ENCODE measurements at regions not wholly inside any gene's neighbourhood (a gene's known extent, or its start where the extent isn't known, plus 50 kb on each side); places are given as distances from the start of the nearest gene placed in this dataset.

GRCh38 chr12:111181143-111181726 is 187.7 kb downstream of the PHETA1 start:
- H3K27me3 ChIP-seq (ENCODE audit: insufficient read depth, low read length), result no peaks in the 10 kb centered on the region
- H3K4me1 ChIP-seq (ENCODE audit: insufficient read depth, low read length), result no peaks in the 10 kb centered on the region
- H3K27ac ChIP-seq (ENCODE audit: low read depth, low read length), result no peak overlapping the region
- 96% methylated on average over 18 of the region's 18 CpGs for WGBS
- H3K36me3 ChIP-seq (ENCODE audit: insufficient read depth, low read length), result no peaks in the 10 kb centered on the region
- no peaks in the 10 kb centered on the region for H3K9me3 ChIP-seq (ENCODE audit: insufficient read depth, low read depth, low read length)
- no peak overlapping the region for H3K9ac ChIP-seq (ENCODE audit: low read depth, low read length)
- no peak overlapping the region for H3K4me3 ChIP-seq (ENCODE audit: low read length)

GRCh38 chr12:111180426-111181142 is 188.3 kb downstream of the PHETA1 start:
- WGBS, result 96% methylated on average over 17 of the region's 19 CpGs
- H3K4me3 ChIP-seq (ENCODE audit: low read length), result no peak overlapping the region
- H3K36me3 ChIP-seq (ENCODE audit: insufficient read depth, low read length), result no peaks in the 10 kb centered on the region
- no peak overlapping the region for H3K27ac ChIP-seq (ENCODE audit: low read depth, low read length)
- no peaks in the 10 kb centered on the region for H3K27me3 ChIP-seq (ENCODE audit: insufficient read depth, low read length)
- H3K9ac ChIP-seq (ENCODE audit: low read depth, low read length), result no peak overlapping the region
- no peaks in the 10 kb centered on the region for H3K4me1 ChIP-seq (ENCODE audit: insufficient read depth, low read length)
- no peaks in the 10 kb centered on the region for H3K9me3 ChIP-seq (ENCODE audit: insufficient read depth, low read depth, low read length)

GRCh38 chr12:111178181-111179081 is 190.5 kb downstream of the PHETA1 start:
- Histone ChIP-seq H3K27ac (ENCODE audit: low read depth, low read length) (no peak overlapping the region), H3K9me3 (ENCODE audit: insufficient read depth, low read depth, low read length) (no peaks in the 10 kb centered on the region), H3K4me1 (ENCODE audit: insufficient read depth, low read length) (no peaks in the 10 kb centered on the region), H3K36me3 (ENCODE audit: insufficient read depth, low read length) (no peaks in the 10 kb centered on the region), H3K27me3 (ENCODE audit: insufficient read depth, low read length) (no peaks in the 10 kb centered on the region), H3K4me3 (ENCODE audit: low read length) (no peak overlapping the region), H3K9ac (ENCODE audit: low read depth, low read length) (no peak overlapping the region)
- WGBS, result 88% methylated on average over 18 of the region's 18 CpGs

- WGBS, result 95% methylated on average over 9 of the region's 10 CpGs
- H3K9ac ChIP-seq (ENCODE audit: low read depth, low read length), result no peak overlapping the region
- no peaks in the 10 kb centered on the region for H3K27me3 ChIP-seq (ENCODE audit: insufficient read depth, low read length)
- no peak overlapping the region for H3K4me3 ChIP-seq (ENCODE audit: low read length)
- no peaks in the 10 kb centered on the region for H3K36me3 ChIP-seq (ENCODE audit: insufficient read depth, low read length)
- H3K27ac ChIP-seq (ENCODE audit: low read depth, low read length), result no peak overlapping the region
- no peaks in the 10 kb centered on the region for H3K9me3 ChIP-seq (ENCODE audit: insufficient read depth, low read depth, low read length)
- H3K4me1 ChIP-seq (ENCODE audit: insufficient read depth, low read length), result no peaks in the 10 kb centered on the region
Observed at GRCh38 chr12:111175396-111176094, 193.3 kb downstream of the PHETA1 start.

GRCh38 chr12:111174961-111175345 is 193.9 kb downstream of the PHETA1 start:
- no peaks in the 10 kb centered on the region for H3K36me3 ChIP-seq (ENCODE audit: insufficient read depth, low read length)
- H3K4me3 ChIP-seq (ENCODE audit: low read length), result no peak overlapping the region
- 87% methylated on average over 3 of the region's 3 CpGs for WGBS
- no peak overlapping the region for H3K27ac ChIP-seq (ENCODE audit: low read depth, low read length)
- no peaks in the 10 kb centered on the region for H3K27me3 ChIP-seq (ENCODE audit: insufficient read depth, low read length)
- H3K9me3 ChIP-seq (ENCODE audit: insufficient read depth, low read depth, low read length), result no peaks in the 10 kb centered on the region
- H3K4me1 ChIP-seq (ENCODE audit: insufficient read depth, low read length), result no peaks in the 10 kb centered on the region
- no peak overlapping the region for H3K9ac ChIP-seq (ENCODE audit: low read depth, low read length)

GRCh38 chr12:111174251-111174960 is 194.5 kb downstream of the PHETA1 start:
- no peaks in the 10 kb centered on the region for H3K27me3 ChIP-seq (ENCODE audit: insufficient read depth, low read length)
- H3K9me3 ChIP-seq (ENCODE audit: insufficient read depth, low read depth, low read length), result no peaks in the 10 kb centered on the region
- no peak overlapping the region for H3K4me3 ChIP-seq (ENCODE audit: low read length)
- WGBS, result 88% methylated on average over 8 of the region's 8 CpGs
- no peak overlapping the region for H3K27ac ChIP-seq (ENCODE audit: low read depth, low read length)
- H3K9ac ChIP-seq (ENCODE audit: low read depth, low read length), result no peak overlapping the region
- H3K36me3 ChIP-seq (ENCODE audit: insufficient read depth, low read length), result no peaks in the 10 kb centered on the region
- H3K4me1 ChIP-seq (ENCODE audit: insufficient read depth, low read length), result no peaks in the 10 kb centered on the region

- Histone ChIP-seq H3K36me3 (ENCODE audit: insufficient read depth, low read length) (no peaks in the 10 kb centered on the region), H3K4me1 (ENCODE audit: insufficient read depth, low read length) (no peaks in the 10 kb centered on the region), H3K9ac (ENCODE audit: low read depth, low read length) (no peak overlapping the region), H3K27me3 (ENCODE audit: insufficient read depth, low read length) (no peaks in the 10 kb centered on the region), H3K4me3 (ENCODE audit: low read length) (no peak overlapping the region), H3K27ac (ENCODE audit: low read depth, low read length) (no peak overlapping the region), H3K9me3 (ENCODE audit: insufficient read depth, low read depth, low read length) (no peaks in the 10 kb centered on the region)
- 92% methylated on average over 3 of the region's 3 CpGs for WGBS
Observed at GRCh38 chr12:111173836-111174235, 195.1 kb downstream of the PHETA1 start.

- no peak overlapping the region for H3K27ac ChIP-seq (ENCODE audit: low read depth, low read length)
- no peak overlapping the region for H3K4me3 ChIP-seq (ENCODE audit: low read length)
- no peak overlapping the region for H3K9ac ChIP-seq (ENCODE audit: low read depth, low read length)
- no peaks in the 10 kb centered on the region for H3K4me1 ChIP-seq (ENCODE audit: insufficient read depth, low read length)
- no peaks in the 10 kb centered on the region for H3K36me3 ChIP-seq (ENCODE audit: insufficient read depth, low read length)
- H3K9me3 ChIP-seq (ENCODE audit: insufficient read depth, low read depth, low read length), result no peaks in the 10 kb centered on the region
- no peaks in the 10 kb centered on the region for H3K27me3 ChIP-seq (ENCODE audit: insufficient read depth, low read length)
- 93% methylated on average over 5 of the region's 5 CpGs for WGBS
Observed at GRCh38 chr12:111173391-111173790, 195.5 kb downstream of the PHETA1 start.

- H3K9me3 ChIP-seq (ENCODE audit: insufficient read depth, low read depth, low read length), result no peaks in the 10 kb centered on the region
- H3K9ac ChIP-seq (ENCODE audit: low read depth, low read length), result no peak overlapping the region
- H3K27me3 ChIP-seq (ENCODE audit: insufficient read depth, low read length), result no peaks in the 10 kb centered on the region
- H3K36me3 ChIP-seq (ENCODE audit: insufficient read depth, low read length), result no peaks in the 10 kb centered on the region
- no peaks in the 10 kb centered on the region for H3K4me1 ChIP-seq (ENCODE audit: insufficient read depth, low read length)
- WGBS, result 92% methylated on average over 8 of the region's 8 CpGs
- H3K4me3 ChIP-seq (ENCODE audit: low read length), result no peak overlapping the region
- no peak overlapping the region for H3K27ac ChIP-seq (ENCODE audit: low read depth, low read length)
Observed at GRCh38 chr12:111172786-111173185, 196.1 kb downstream of the PHETA1 start.

- Histone ChIP-seq H3K4me3 (ENCODE audit: low read length) (no peak overlapping the region), H3K4me1 (ENCODE audit: insufficient read depth, low read length) (no peaks in the 10 kb centered on the region), H3K27ac (ENCODE audit: low read depth, low read length) (no peak overlapping the region), H3K9me3 (ENCODE audit: insufficient read depth, low read depth, low read length) (no peaks in the 10 kb centered on the region), H3K36me3 (ENCODE audit: insufficient read depth, low read length) (no peaks in the 10 kb centered on the region), H3K27me3 (ENCODE audit: insufficient read depth, low read length) (no peaks in the 10 kb centered on the region), H3K9ac (ENCODE audit: low read depth, low read length) (no peak overlapping the region)
- 96% methylated on average over 9 of the region's 9 CpGs for WGBS
Observed at GRCh38 chr12:111171832-111172231, 197.1 kb downstream of the PHETA1 start.
